Smooth muscle cell of the brain vasculature (primary cell): ENCODE measurements at regions not wholly inside any gene's neighbourhood (a gene's known extent, or its start where the extent isn't known, plus 50 kb on each side); places are given as distances from the start of the nearest gene placed in this dataset.
"Not testable (repeated sequence)": the region's sequence is repeated elsewhere in the genome, so short reads cannot be mapped to it uniquely, and the experiment has no call there.

ENCODE experiments used
- DNase-seq: peaks from one replicate; pipeline ENCODE4 v3.0.0-alpha.2; 2012; ENCODE audit warnings: low read depth, low spot score

DNA sequence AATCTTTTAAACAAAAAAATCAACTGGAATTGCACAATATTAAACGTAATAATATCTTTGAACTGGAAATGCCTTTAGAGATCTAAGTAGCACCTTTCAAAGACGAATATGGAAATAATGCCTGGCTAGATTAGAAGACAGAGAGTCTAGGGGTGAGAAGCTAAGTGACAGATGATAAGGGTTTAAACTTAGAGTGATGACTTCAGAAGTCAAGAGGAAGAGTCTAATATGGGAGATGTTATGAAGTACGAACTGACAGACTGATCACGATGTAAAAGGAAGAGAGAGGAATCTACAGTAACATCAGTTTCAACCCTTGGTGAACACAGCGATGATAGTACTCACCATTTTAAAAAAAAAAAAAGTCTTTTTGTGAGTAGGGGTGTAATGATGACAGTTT lies 57.9 kb downstream of the HINT1 start:
- no peak for DNase-seq

DNA sequence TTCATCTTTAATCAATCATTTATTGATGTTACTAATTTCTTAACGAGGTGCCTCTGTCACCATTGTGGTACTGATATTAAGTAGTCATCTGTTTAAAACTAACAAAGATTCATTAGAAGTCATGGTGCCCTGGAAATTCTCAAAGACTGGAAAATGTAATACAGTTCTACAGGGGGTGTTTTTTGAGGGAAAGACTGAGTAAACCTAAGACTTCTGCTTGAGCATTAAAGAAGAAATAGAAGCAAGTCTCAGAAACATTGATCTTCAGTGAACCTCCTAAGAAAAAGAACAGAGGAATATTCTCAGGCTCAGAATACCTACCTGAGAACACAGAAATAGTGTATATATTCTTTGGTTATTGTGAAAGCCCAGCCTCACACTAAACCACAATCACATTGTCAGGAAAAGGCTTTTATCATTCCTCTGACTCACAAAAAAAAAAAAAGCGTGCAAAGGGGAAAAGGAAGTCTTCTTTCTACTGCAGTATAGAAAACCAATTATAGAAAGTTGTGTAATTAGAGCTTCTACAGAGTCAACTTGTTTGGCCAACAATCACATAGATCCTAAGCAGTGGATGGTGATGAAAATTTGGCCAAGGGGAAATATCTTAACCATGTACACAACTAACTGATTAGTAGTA lies 60.8 kb downstream of the HINT1 start:
- DNase-seq, result no peak

DNA sequence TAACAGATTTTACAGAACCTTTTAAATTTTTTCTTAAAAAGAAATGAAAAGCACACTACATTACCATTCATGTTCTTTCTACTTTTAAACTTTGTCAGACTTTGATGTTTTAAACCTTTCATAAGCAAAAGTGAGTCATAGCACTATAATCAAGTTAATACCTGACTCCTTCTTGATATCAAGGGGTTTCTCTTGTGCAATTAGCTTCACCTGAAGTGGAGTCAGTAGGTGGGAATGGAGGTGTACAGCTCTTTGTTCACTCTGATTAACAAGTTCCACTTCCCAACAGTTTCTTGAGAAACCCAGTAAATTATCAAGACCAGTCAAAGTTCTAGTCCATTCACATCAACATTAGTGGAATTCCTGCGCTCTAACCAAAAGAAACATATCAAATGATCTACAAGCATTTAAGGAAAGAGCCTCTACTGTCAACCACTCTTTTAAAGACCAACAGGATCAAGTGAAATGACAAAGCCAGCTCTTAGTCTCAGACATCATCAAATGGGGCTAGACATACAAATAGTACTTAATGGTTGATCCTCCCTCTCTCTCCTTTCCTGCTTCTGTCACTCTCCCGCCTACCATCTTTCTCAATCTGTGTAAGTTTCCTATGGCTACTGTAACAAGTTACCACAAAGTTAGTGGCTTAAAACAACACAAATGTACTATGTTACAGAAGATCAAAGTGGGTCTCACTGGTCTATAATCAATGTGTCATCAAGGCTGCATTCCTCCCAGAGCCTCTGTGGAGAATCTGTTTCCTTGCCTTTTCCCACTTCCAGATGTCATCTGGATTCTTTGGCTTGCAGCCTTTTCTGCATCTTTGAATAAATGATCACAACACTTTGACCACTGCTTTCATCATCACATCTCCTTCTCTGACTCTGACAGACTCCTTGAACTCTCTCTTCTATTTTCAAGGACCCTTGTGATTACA lies 68.0 kb downstream of the HINT1 start:
- no peak for DNase-seq

DNA sequence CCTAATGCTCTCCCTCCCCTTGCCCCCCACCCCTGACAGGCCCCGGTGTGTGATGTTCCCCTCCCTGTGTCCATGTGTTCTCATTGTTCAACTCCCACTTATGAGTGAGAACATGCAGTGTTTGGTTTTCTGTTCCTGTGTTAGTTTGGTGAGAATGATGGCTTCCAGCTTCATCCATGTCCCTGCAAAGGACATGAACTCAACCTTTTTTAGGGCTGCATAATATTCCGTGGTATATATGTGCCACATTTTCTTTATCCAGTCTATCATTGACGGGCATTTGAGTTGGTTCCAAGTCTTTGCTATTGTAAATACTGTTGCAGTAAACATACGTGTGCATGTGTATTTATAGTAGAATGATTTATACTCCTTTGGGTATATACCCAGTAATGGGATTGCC lies 69.5 kb downstream of the HINT1 start:
- DNase-seq, result not testable (repeated sequence)

DNA sequence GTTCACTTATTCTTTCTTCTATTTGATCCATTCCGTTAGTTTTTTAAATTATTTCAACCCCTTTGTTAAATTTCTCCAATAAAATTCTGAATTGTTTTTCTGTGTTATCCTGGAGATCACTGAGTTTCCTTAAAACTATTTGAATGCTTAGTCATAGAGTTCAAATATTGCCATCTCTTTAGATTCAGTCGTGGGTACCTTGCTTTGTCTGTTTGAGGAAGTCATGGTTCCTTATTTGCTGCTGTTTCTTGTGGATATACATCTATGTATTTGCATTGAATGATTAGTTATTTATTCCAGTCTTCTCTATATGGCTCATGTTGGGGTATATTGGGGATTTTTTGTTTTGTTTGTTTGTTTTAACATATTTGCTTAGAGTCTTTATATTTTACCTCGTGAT lies 80.6 kb downstream of the HINT1 start:
- no peak for DNase-seq

DNA sequence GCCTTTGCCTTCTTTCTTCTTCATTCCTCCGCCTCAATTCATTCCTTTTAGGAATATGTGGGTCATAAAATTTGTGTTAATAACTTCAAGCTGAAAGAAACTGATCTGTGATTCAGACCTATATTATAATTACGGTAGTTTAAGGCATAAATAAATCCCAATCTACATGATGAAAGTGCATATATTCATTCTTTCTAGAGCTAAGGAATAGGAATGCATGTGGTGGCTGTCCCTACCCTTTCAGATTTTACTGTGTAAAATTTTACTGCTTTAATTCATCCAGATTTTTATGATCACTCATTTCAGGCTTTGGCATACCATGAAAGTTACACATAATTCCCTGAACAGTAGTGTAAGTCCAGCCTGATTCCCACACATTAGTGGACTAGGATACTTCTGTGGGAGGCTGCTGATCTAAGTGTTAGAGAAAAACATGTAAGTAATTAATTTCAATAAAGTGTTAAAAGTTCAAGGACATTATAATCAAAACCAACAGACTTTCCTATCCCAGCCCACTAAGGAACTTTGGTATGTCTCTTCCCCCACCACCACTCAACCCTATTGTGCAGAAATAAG lies 83.1 kb downstream of the HINT1 start:
- no peak for DNase-seq

DNA sequence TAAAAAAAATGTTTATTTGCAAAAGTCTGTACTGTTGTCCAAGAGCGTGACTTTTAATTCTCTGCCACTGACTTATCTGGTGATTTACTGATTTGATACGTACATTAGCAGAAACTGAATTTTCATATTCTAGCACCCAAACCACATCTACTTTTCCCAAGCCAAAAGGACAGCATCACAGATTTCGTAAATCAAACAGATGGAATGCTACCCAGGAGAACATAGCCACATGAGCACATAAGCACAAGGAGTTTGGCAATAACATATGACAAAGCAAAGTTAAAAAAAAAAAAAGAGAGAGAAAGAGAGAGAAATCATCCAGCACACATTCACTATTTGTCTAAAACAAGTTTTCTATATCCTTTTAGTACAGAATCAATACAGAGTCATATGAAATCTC lies 83.7 kb downstream of the HINT1 start:
- no peak for DNase-seq

DNA sequence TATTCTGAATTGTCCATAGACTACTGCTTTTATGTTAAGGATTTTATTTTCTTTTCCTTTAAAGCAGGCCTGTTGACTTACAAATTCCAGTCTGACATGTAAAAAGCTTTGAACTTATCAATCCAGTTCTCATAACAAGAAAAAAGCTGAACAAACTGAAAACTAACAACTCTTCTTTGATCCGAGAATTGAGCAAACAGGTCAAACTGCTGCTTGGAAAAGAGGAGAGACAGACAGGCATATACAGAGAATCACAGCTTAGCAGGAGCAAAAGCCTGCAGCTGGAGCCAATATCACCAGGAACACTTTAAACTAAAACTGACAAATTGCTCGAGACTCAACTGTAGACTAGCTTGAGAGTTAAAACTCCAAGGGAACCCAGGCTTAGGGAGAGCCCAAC lies 85.8 kb downstream of the HINT1 start:
- no peak for DNase-seq

DNA sequence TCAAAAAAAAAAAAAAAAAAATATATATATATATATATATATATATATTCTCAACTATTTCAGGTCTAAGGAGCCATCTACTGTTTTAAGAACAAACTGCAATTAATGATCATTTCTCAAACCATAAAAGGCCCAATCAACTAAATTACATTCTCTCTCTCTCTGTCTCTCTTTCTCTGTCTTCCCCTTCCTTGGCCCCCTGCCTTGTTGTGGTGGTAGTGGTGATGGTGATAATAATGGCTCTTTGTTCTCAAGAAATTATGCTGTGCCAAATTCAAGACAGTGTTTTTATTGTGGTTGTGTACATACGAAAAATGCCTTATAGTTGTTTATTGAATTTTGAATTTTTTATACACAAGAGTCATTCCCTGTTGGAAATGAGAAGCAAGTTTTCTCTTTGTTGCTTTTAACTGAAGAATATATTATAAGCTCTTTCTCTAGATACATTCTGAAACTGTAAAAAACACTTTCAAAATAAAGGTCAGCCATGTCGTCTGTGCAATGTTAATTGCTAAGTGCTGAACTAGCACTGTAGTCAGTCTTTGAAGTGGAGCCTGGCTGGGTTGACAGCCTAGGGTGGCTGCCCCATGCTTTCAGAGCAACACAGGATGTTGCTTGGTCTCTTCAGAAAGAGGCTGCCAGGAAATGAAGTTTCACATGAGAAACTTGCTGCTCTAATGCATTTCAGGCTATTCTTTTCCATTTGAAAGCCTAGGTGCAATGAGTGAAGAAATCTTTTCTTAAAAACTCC lies 96.0 kb downstream of the HINT1 start:
- DNase-seq, result no peak

DNA sequence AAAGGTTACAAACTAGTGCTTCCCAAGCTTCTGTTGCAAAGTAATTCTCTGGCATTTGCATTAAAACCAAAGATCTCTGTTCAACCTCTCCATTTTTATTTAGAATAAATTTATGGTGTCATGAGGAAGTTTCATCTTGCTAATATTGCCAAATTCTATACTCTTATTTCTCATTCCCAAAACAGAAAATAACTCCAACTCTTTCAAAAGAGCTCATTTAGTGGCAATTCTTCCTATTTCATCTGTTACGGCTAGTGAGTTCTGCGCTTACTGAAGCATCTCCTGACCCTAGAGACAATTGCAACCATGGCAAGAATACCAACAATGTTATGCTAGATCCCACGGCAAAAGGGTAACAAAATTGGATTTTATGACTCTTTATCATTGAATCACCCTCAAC lies 97.0 kb downstream of the HINT1 start:
- no peak for DNase-seq

DNA sequence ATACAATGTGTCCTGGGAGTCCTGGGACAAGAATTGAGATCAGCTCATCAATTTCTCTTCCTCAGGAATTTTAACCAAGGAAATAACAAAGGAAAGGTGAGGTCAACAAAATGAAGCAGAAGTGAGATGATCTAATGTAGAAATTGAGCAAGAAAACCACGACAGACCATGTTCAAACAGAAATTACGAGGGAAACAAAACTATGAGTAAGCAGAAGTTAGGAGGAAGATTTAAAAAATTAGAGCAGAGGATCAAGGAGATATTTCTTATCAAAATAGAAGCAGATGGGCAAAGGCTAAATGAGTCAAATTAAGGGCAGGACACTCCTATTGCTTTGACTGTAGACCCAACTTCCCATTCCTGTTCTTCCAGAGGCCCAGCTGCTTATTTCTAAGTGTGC lies 97.4 kb downstream of the HINT1 start:
- DNase-seq, result no peak

DNA sequence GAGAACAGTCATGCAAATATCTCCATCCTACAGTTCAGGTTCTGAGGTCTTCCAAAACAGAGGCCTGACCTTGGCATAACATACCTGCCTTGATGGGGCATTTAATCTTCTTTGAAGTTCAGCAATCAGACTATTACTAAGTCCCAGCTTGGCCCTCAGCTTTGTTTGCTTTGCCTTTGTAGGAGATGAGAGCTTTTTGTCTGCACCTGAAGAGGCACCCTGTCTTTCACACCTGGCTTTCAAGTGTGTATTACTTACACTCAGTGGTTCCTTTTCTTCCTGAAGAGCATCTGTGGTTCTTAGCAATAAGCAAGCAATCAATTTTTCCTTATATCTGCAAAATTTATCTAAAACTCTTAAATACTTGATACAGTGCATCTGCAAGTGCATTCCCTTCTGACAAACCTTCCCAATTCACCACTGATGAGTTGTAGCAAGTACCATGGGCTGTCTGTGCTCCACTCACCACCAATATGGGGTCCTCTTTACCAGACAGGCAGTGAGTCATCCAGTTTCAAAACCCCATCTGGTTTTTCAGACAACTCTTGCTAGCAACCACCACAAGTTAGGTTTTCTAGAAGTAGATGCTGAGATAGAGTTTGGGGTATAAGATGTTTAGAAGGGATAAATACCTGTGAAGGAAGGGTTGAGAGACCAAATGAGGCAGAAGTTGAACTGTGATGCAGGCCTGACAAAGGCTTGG lies 100.2 kb downstream of the HINT1 start:
- no peak for DNase-seq

DNA sequence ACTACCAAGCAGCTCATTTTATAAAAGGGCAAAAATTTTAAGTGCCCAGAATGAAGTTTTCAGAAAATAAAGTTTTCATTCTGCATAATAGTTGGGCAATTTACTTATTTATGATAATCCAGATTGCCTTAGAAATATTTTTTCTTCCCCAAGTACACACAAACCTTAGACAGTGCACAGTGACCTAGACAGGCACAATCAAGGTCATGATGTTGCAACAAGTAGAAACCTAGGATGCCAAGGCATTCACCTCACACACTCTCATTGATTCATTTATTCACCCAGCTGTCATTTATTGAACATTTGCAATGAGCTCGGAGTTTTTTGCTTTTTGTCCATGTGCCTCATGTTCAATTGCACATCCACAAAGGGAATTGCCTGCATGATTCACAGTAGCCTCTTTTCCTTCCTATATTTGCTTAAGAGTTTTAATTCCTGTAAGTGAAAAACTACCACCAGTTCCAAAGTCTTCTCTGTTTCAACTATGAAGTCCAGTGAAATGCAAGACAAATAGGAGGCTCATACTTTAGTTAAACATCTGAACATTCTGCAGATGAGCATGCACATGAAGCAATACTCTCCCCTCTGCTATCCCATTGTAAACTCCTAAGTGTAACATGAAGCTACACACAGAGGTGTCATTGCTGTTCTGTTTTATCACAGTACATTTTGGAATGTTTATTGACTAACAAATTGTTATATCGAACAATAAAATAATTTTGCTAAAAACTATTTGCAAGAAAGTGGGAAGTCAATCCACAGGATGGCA lies 122.9 kb downstream of the HINT1 start:
- no peak for DNase-seq

DNA sequence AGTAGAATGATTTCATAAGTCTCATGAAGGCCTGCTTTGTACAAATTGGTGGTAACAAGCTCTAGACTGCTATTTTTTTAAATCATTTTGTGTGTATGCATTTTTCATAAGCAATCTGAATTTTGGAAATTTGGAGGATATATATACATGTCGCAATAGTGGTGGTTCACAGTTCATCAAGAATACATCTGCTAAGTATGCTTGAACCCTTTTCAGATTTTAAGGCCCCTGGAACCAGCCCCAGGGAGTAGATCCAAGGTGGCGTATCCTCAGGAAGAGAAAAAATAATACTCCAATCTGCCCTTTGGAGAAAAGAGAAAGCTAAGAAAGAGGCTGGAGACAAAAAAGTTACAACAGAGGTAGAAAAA lies 141.6 kb downstream of the HINT1 start:
- no peak for DNase-seq

DNA sequence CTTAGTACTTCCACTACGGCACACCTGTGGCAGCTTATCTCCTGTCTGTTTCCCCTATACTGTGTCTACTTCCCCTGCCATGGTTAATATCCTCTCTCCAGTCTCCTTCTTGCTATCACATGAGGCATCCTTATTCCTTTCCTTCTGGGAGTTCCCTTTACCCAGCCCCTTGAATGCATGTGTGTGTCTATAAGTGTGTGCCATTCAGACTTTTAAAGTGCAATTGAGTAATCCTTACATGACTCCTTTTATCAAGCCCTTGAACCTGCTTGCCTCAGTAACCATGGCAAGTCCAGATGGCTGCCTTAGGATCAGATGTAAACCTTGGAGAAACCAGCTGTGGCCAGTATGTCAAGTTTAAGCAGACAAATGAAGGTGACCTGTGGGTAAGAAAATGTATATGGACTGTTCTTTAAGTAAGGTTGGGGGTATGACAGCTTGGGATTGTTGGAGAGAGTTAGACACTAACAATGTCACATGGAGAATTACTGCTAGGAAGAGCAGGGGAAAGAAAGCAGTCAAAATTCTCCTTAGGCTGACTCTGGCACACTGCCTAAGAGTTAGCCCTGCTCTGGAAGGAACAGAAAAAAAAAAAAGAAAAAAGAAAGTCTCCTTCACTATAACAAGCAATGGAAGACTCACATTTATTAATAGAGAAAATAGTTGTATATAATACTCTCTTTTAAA lies 142.1 kb downstream of the HINT1 start:
- DNase-seq, result no peak

DNA sequence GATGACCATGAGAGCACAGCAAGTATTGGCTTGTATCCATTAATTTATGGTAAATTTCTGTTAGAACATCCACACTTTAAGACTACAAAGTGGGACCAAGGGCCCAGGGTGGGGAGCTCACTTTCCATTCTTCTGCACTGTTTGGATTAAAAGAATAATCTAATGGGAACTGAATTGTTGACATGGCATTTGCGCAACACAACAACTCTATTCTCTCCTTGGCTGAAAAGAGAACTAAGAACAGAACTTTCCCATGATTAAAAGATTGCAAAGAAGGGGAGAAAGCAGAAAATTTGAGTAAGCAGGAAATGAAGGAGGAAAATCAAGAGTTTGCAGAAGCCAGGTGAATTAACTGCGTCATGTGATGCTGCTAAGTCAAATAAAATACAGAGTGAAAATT lies 143.4 kb downstream of the HINT1 start:
- DNase-seq, result no peak

DNA sequence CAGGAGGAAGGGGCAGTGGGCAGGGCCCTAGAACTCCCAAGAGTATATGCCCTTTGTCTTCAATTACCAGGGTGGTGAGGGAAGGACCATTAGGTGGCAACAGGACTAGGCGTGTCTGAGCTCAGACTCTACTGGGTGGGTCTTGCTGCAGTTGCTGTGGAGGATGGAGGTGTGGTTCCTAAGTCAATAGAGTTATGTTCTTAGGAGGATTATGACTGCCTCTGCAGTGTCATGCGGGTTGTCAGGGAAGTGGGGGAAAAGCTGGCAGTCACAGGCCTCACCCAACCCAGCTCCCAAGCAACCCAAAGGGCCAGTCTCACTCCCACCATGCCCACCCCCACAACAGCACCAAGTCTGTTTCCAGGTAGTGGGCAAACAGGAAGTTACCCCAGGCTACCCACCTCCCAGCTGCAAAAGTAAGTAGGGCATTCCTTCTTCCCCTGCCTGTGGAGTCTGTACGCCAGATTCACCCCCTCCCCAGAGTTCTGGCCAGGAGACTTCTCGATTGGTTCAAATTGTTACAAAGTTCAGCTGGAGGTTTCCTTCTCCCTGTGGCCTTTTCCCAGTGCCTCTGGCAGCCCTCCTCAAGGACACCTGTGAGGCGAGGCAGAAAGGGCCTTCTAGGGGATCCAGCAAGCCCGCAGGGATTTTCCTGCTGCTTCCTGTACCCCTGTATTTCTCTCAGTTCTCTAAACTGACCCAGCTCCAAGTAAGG lies 145.3 kb downstream of the HINT1 start:
- no peak for DNase-seq

DNA sequence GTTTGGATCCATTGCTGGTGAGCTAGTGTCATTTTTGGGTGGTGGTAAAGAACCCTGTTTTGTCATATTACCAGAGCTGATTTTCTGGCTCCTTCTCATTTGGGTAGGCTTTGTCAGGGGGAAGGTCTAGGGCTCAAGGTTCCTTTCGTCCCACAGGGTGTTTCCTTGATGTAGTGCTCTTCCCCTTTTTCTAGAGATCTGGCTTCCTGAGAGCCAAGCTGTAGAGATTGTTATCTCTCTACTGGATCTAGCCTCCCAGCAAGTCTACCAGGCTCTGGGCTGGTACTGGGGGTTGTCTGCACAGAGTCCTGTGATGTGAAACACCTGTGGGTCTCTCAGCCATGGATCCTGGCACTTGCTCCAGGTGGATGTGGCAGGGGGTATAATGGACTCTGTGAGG lies 145.9 kb downstream of the HINT1 start:
- DNase-seq, result no peak

DNA sequence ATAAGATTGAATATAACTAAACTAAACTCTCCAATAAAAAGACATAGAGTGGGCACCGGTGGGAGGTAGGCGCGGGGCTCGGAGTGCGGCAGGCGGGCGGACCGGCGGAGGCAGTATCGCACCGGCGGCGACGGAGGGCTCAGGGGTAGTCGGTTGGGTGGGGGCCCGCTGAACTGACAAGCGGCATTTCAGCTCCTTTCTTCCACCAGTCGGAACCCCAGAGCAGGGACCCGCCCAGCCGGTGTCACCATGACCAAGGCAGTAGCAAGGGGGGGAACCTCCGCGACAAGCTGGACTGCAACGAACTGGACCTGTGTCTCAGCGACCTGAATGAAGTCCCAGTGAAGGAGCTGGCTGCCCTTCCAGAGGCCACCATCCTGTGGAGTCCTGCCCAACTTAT lies 156.7 kb downstream of the HINT1 start:
- DNase-seq, result no peak
